ENCODE measurements at regions not wholly inside any gene's neighbourhood (a gene's known extent, or its start where the extent isn't known, plus 50 kb on each side); places are given as distances from the start of the nearest gene placed in this dataset.

- Mint-ChIP-seq H3K9me3 (peaks cover 0 to 2% (median 0%) of the 10 kb centered on the region in 7 donors), H3K36me3 (no peaks in the 10 kb centered on the region), H3K4me3 (no peak overlapping the region), H3K27me3 (ENCODE audit: low read depth in 3 of 3) (no peaks in the 10 kb centered on the region), H3K4me1 (no peaks in the 10 kb centered on the region), H3K27ac (no peak overlapping the region)
- Histone ChIP-seq H3K9me3 (replicated peaks in 1 of 2; ENCODE audit: control insufficient read depth in 1 of 2, insufficient read depth in 1 of 2, low read length in 2 of 2) (no peaks in the 10 kb centered on the region), H4K20me1 (ENCODE audit: insufficient read depth, low read length) (no peaks in the 10 kb centered on the region), H3K27ac (ENCODE audit: low read depth in 1 of 2, low read length in 2 of 2) (no peak overlapping the region), H3K4me1 (ENCODE audit: control insufficient read depth in 1 of 2, insufficient read depth in 2 of 2, low read length in 2 of 2) (no peaks in the 10 kb centered on the region), H3K79me2 (ENCODE audit: insufficient read depth, low read length) (no peaks in the 10 kb centered on the region), H3K36me3 (replicated peaks in 1 of 2; ENCODE audit: control insufficient read depth in 1 of 2, insufficient read depth in 2 of 2, low read length in 2 of 2) (no peaks in the 10 kb centered on the region), H3K4me2 (replicated peaks; ENCODE audit: extremely low read depth, low read length, poor library complexity, severe bottlenecking) (no peak overlapping the region), H3K9ac (ENCODE audit: insufficient read depth, low read length, poor library complexity, severe bottlenecking) (no peak overlapping the region), H3K4me3 (replicated peaks in 1 of 3; ENCODE audit: low read depth in 2 of 3, low read length in 3 of 3) (no peak overlapping the region), H2AFZ (ENCODE audit: insufficient read depth, low read depth, low read length, poor library complexity, severe bottlenecking) (no peak overlapping the region), H3K27me3 (ENCODE audit: control insufficient read depth in 2 of 2, insufficient read depth in 2 of 2, low read length in 2 of 2) (no peaks in the 10 kb centered on the region)
- TF ChIP-seq, protein P1, sequence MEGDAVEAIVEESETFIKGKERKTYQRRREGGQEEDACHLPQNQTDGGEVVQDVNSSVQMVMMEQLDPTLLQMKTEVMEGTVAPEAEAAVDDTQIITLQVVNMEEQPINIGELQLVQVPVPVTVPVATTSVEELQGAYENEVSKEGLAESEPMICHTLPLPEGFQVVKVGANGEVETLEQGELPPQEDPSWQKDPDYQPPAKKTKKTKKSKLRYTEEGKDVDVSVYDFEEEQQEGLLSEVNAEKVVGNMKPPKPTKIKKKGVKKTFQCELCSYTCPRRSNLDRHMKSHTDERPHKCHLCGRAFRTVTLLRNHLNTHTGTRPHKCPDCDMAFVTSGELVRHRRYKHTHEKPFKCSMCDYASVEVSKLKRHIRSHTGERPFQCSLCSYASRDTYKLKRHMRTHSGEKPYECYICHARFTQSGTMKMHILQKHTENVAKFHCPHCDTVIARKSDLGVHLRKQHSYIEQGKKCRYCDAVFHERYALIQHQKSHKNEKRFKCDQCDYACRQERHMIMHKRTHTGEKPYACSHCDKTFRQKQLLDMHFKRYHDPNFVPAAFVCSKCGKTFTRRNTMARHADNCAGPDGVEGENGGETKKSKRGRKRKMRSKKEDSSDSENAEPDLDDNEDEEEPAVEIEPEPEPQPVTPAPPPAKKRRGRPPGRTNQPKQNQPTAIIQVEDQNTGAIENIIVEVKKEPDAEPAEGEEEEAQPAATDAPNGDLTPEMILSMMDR (IDR thresholded peaks at IDR 0.05), result no peak
- intact Hi-C loops (cut with micrococcal nuclease), result no loop called here
- DNase-seq, result no peak
Measured at GRCh38 chr4:92246384-92246783, 57.4 kb upstream of the GRID2 start.

GRCh38 chr4:92249541-92249940 lies 54.2 kb upstream of the GRID2 start:
- no peaks in the 10 kb centered on the region for H3K4me1 Mint-ChIP-seq
- DNase-seq, result no peak
- Histone ChIP-seq H4K20me1 (ENCODE audit: insufficient read depth, low read length) (no peaks in the 10 kb centered on the region), H3K79me2 (ENCODE audit: insufficient read depth, low read length) (no peaks in the 10 kb centered on the region), H3K9me3 (replicated peaks in 1 of 2; ENCODE audit: control insufficient read depth in 1 of 2, insufficient read depth in 1 of 2, low read length in 2 of 2) (peaks cover 4 to 13% of the 10 kb centered on the region in 2 donors), H3K27ac (ENCODE audit: low read depth in 1 of 2, low read length in 2 of 2) (no peak overlapping the region), H2AFZ (ENCODE audit: insufficient read depth, low read depth, low read length, poor library complexity, severe bottlenecking) (no peak overlapping the region), H3K27me3 (ENCODE audit: control insufficient read depth in 2 of 2, insufficient read depth in 2 of 2, low read length in 2 of 2) (no peaks in the 10 kb centered on the region), H3K36me3 (replicated peaks in 1 of 2; ENCODE audit: control insufficient read depth in 1 of 2, insufficient read depth in 2 of 2, low read length in 2 of 2) (no peaks in the 10 kb centered on the region), H3K4me2 (replicated peaks; ENCODE audit: extremely low read depth, low read length, poor library complexity, severe bottlenecking) (no peak overlapping the region), H3K9ac (ENCODE audit: insufficient read depth, low read length, poor library complexity, severe bottlenecking) (no peak overlapping the region), H3K4me1 (ENCODE audit: control insufficient read depth in 1 of 2, insufficient read depth in 2 of 2, low read length in 2 of 2) (no peaks in the 10 kb centered on the region), H3K4me3 (replicated peaks in 1 of 3; ENCODE audit: low read depth in 2 of 3, low read length in 3 of 3) (no peak overlapping the region)
- no CpG with 5 or more reads among the region's 2 CpGs for WGBS (ENCODE audit: insufficient coverage)
- TF ChIP-seq, protein P1 (IDR thresholded peaks at IDR 0.05), result no peak
- intact Hi-C loops (cut with micrococcal nuclease), result no loop called here
- H3K4me3 Mint-ChIP-seq, result no peak overlapping the region
- H3K27me3 Mint-ChIP-seq (ENCODE audit: low read depth in 3 of 3), result no peaks in the 10 kb centered on the region
- H3K36me3 Mint-ChIP-seq, result no peaks in the 10 kb centered on the region
- H3K9me3 Mint-ChIP-seq, result peaks cover 2 to 11% (median 5%) of the 10 kb centered on the region in 7 donors
- H3K27ac Mint-ChIP-seq, result no peak overlapping the region
